Heart right ventricle (tissue), 16 donors: ENCODE measurements at regions not wholly inside any gene's neighbourhood (a gene's known extent, or its start where the extent isn't known, plus 50 kb on each side); places are given as distances from the start of the nearest gene placed in this dataset.
"Not testable (repeated sequence)": the region's sequence is repeated elsewhere in the genome, so short reads cannot be mapped to it uniquely, and the experiment has no call there.

Experiments
- ATAC-seq, 8 donors: fragments of 200-7000 bp; cut with Tn5 transposase; one replicate each; pipeline ENCODE4 v1.9.1; 2020; ENCODE audit warnings: mild to moderate bottlenecking in 8 of 8, moderate library complexity in 8 of 8, moderate number of reproducible peaks in 1 of 8
- DNase-seq, 2 donors: peaks; one replicate each; pipeline ENCODE4 v3.0.0-alpha.2; 2020
- H3K27ac ChIP-seq, 10 donors: fragments of 200-600 bp; sonication (generic) in 2 of 10; one replicate each; pipeline versions ENCODE4 v1.5.0 to v1.8.0; 2020 to 2022; ENCODE audit warnings: mild to moderate bottlenecking in 3 of 10
- H3K27me3 ChIP-seq, 7 donors: fragments of 200-600 bp; one replicate each; pipeline ENCODE4 v1.8.0; 2021 to 2022; ENCODE audit warnings: mild to moderate bottlenecking in 2 of 7
- H3K36me3 ChIP-seq, 9 donors: fragments of 200-600 bp; sonication (generic) in 1 of 9; one replicate each; pipeline versions ENCODE4 v1.5.0 to v1.8.0; 2020 to 2022; ENCODE audit warnings: mild to moderate bottlenecking in 2 of 9
- H3K4me1 ChIP-seq, 9 donors: fragments of 200-600 bp; sonication (generic) in 1 of 9; one replicate each; pipeline versions ENCODE4 v1.5.0 to v1.8.0; 2020 to 2022; ENCODE audit warnings: mild to moderate bottlenecking in 4 of 9
- H3K4me3 ChIP-seq, 10 donors: fragments of 200-600 bp; sonication (generic) in 2 of 10; one replicate each; pipeline versions ENCODE4 v1.5.0 to v1.8.0; 2020 to 2022; ENCODE audit warnings: mild to moderate bottlenecking in 7 of 10, moderate library complexity in 2 of 10
- H3K9me3 ChIP-seq, 11 donors: fragments of 200-600 bp in 10 of 11; sonication (generic) in 2 of 11; one replicate each; pipeline versions ENCODE4 v1.5.0 to v1.8.0; 2013 to 2022; ENCODE audit warnings: mild to moderate bottlenecking in 2 of 11, control low read depth in 1 of 11, moderate library complexity in 1 of 11
- WGBS, 2 donors: extraction: QIAGEN DNeasy Blood & Tissue Kit; methylation state at CpG; one replicate each; pipeline ENCODE4 v1.1.7; 2013; ENCODE audit warnings: inconsistent platforms in 1 of 2; 5-methylcytosine and 5-hydroxymethylcytosine counted together
- intact Hi-C, 10 donors: fragments of 100-400 bp; cut with DNase I; formaldehyde crosslinking; loops; one replicate each; pipeline versions ENCODE4 v1.11.1 to v1.14.2; 2022
- TF ChIP-seq, protein P1 (sequence below), 9 donors: fragments of 200-600 bp; sonication (generic) in 2 of 9; IDR thresholded peaks; one replicate each; pipeline versions ENCODE4 v1.5.0 to v1.8.0; 2021 to 2022; ENCODE audit warnings: antibody characterized with exemption in 9 of 9, mild to moderate bottlenecking in 5 of 9, moderate library complexity in 1 of 9
- donor health status: Arrhythmogenic right ventricular cardiomyopathy.
- donor health status: ischemic (EF 13 %, LVEDD 7.1; RV severe dilation, severe dysfunction).
- donor health status: healthy with polysubstance abuse.
- donor health status: DM: no; HTN: yes; CAD: no.
- donor health status: DM: no; HTN: no; CAD: no.
- donor health status: ischemic (EF 25% LVEDD 6.9; RV normal size, moderate dysfunction).
- donor health status: ischemic (EF 25% LVEDD 5.7; RV mildly dilated, moderate dysfunction).
- donor health status: healthy.
- donor health status: DM: yes; HTN: yes; CAD: no.
- donor health status: Ischemic cardiomyopathy.
- donor health status: ischemic (EF 35%, LVEDD 5.7; RV mildly dilated, moderate dysfunction).
- donor health status: nonischemic (EF 11% LVEDD 7.7; RV severe dilation, severe dysfunction).
- donor health status: DM: yes; HTN: yes; CAD: no.
- donor health status: PGD.
- donor health status: ischemic (EF 29% LVEDD 5.4; RV normal size, mild dysfunction).
- donor health status: nonischemic (EF 23%, LVEDD 6.1; RV moderate dilation, normal function).

DNA sequence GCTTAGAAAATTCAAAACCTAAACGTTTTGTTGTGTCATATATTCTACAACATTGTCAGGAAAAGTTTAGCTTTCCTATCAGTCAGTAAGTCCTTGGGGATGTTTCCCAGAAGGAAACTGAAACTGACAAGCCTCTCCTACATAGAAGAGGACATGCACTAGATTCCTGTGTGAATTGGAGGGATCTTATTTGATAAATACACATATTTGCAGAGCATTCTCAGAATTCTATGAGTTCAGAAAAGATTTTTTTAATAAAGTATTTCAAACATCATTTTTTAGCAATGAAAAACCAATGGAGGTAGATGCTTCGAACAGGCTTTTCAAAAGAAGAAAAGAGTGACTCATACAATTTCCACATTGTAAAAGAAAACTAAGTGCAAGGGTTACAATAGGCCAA is 1706.7 kb downstream of the SUCLG1 start:
- Histone ChIP-seq H3K27ac (no peak overlapping the region), H3K4me1 (no peaks in the 10 kb centered on the region), H3K4me3 (no peak overlapping the region), H3K36me3 (no peaks in the 10 kb centered on the region), H3K27me3 (no peaks in the 10 kb centered on the region), H3K9me3 (peaks cover 0 to 38% (median 21%) of the 10 kb centered on the region in 11 donors)
- TF ChIP-seq, protein P1, sequence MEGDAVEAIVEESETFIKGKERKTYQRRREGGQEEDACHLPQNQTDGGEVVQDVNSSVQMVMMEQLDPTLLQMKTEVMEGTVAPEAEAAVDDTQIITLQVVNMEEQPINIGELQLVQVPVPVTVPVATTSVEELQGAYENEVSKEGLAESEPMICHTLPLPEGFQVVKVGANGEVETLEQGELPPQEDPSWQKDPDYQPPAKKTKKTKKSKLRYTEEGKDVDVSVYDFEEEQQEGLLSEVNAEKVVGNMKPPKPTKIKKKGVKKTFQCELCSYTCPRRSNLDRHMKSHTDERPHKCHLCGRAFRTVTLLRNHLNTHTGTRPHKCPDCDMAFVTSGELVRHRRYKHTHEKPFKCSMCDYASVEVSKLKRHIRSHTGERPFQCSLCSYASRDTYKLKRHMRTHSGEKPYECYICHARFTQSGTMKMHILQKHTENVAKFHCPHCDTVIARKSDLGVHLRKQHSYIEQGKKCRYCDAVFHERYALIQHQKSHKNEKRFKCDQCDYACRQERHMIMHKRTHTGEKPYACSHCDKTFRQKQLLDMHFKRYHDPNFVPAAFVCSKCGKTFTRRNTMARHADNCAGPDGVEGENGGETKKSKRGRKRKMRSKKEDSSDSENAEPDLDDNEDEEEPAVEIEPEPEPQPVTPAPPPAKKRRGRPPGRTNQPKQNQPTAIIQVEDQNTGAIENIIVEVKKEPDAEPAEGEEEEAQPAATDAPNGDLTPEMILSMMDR (IDR thresholded peaks at IDR 0.05) = no peak
- 39 to 60% methylated on average over 2 of the region's 2 CpGs for WGBS, 2 donors
- DNase-seq (no peak), ATAC-seq (no peak)
- intact Hi-C loops = no loop called here

DNA sequence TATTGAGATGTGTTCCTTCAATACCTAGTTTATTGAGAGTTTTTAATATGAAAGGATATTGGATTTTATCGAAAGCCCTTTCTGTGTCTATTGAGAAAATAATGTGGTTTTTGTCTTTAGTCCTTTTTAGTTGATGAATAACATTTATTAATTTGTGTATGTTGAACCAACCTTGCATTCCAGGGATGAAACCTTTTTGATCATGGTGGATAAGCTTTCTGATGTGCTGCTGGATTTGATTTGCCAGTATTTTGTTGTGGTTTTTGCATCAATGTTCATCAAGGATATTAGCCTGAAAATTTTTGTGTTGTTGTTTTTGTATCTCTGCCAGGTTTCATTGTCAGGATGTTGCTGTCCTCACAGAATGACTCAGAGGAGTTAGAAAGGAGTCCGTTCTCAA is 1710.4 kb downstream of the SUCLG1 start:
- no peaks in the 10 kb centered on the region for H3K27me3 ChIP-seq
- ATAC-seq = no peak
- H3K4me1 ChIP-seq = no peaks in the 10 kb centered on the region
- intact Hi-C loops = no loop called here
- H3K4me3 ChIP-seq = no peak overlapping the region
- TF ChIP-seq, protein P1 (IDR thresholded peaks at IDR 0.05) = no peak
- 64 to 75% methylated on average over 2 of the region's 2 CpGs for WGBS, 2 donors
- no peak overlapping the region for H3K27ac ChIP-seq
- peaks cover 0 to 48% (median 21%) of the 10 kb centered on the region in 11 donors for H3K9me3 ChIP-seq
- no peak for DNase-seq
- H3K36me3 ChIP-seq = no peaks in the 10 kb centered on the region

GRCh38 chr2:82740527-82740926 is 1718.6 kb downstream of the SUCLG1 start:
- intact Hi-C loops = no loop called here
- H3K4me3 ChIP-seq = no peak overlapping the region
- TF ChIP-seq, protein P1 (IDR thresholded peaks at IDR 0.05) = no peak
- ATAC-seq (peak in 2 of 8 donors; percentile 65 to 73), DNase-seq (no peak)
- H3K36me3 ChIP-seq = no peaks in the 10 kb centered on the region
- no peak overlapping the region for H3K27ac ChIP-seq
- no peaks in the 10 kb centered on the region for H3K27me3 ChIP-seq
- whole genome bisulfite sequencing, 2 donors = 61 to 63% methylated on average over 1 of the region's 1 CpG
- peaks cover 0 to 12% (median 0%) of the 10 kb centered on the region in 11 donors for H3K9me3 ChIP-seq
- H3K4me1 ChIP-seq = no peaks in the 10 kb centered on the region

DNA sequence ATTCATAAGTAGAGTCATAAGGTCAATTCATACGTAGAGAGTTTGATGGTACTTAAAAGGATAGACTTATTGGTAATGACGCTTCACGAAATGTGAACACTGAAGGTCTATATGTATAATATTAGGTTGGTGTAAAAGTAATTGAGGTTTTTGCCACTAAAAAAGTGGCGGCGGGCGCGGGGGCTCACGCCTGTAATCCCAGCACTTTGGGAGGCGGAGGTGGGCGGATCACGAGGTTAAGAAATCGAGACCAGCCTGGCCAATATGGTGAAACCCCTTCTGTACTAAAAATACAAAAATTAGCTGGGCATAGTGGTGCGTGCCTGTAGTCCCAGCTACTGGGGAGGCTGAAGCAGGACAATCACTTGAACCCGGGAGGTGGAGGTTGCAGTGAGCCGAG is 1721.1 kb downstream of the SUCLG1 start:
- H3K9me3 ChIP-seq, H3K27me3 ChIP-seq, H3K4me3 ChIP-seq, H3K4me1 ChIP-seq, ATAC-seq, H3K27ac ChIP-seq, DNase-seq, intact Hi-C loops, H3K36me3 ChIP-seq: not testable (repeated sequence)
- WGBS, 2 donors = 95 to 96% methylated on average over 15 of the region's 15 CpGs

DNA sequence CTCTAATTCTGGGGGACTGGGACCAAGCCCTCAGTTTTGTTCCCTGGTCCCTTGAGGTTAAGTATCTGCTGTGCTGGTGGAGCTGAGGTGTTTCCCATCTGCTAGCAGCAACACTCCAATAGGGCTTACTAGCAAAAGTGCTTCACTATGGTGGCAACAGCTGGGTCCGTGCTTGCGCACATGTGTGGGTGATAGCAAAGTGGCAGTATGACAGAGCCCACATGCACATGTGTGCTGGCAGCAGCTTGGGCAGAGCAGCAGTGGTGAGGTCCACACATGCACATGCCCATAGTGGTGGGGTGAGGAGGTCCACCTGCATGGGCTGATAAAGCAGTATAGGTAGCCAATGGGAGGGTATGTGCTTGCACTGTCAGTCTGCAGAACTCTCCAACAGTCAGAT is 1723.7 kb downstream of the SUCLG1 start:
- ATAC-seq (no peak), DNase-seq (no peak)
- intact Hi-C loops = no loop called here
- no peak overlapping the region for H3K27ac ChIP-seq
- no peaks in the 10 kb centered on the region for H3K36me3 ChIP-seq
- TF ChIP-seq, protein P1 (IDR thresholded peaks at IDR 0.05) = no peak
- 96 to 98% methylated on average over 2 of the region's 2 CpGs for WGBS, 2 donors
- no peak overlapping the region for H3K4me3 ChIP-seq
- no peaks in the 10 kb centered on the region for H3K27me3 ChIP-seq
- H3K4me1 ChIP-seq = no peaks in the 10 kb centered on the region
- no peaks in the 10 kb centered on the region for H3K9me3 ChIP-seq
